MV-4-11 (cell line): ENCODE measurements at regions not wholly inside any gene's neighbourhood (a gene's known extent, or its start where the extent isn't known, plus 50 kb on each side); places are given as distances from the start of the nearest gene placed in this dataset.

ENCODE experiments used
- DNase-seq: peaks from one replicate; lab custom pipeline; 2025; lab: John Stamatoyannopoulos, UW

DNA sequence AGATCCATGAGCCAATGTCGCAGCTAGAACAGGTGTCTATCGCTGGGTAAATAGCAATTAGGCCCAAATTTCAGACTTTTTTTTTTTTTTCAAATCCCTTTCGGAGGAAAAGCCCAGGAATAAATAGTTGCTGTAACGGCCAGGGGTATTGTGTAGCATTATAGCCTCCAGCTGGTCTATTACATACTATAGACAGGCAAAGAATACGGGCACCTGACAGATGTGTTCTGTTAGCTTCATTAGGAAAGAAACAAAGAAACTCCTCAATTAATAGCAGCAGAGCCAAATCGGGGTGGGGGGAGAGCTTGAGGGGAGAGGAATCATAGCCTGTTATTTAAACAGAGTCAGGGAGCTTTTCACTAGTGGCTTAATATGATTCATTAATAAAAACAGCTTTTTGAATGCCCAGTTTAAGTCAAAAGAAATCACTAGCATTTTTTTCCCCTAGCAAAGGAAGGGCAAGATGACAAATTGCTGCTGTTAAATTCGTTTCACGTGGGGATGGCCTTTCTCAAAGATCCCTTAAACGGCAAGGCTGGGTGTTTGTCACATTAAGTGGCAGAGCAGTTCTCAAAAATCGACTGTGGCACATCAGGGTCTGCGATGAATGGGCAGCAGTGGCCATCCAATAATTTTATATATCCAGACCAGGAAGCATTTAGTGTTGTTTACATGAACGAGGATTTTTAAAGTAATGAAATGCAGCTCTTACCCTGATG is 139.4 kb downstream of the ID4 start:
- DNase-seq, result no peak

DNA sequence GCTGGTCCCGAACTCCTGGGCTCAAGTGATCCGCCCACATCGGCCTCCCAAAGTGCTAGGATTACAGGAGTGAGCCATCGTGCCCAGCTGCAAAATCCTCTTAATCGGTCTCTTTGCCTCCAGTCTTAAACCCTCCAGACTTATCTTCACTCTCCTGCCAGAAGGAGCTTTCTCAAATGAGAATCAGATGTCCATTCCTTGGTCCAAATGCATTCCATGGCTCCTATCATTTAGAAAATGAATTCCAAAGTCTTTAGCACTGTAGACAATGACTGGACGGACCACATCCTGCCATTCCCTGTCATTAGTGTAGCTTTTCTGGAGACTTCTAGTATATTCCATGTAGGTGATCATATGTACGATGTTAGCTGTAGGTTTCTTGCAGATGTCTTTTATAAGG is 141.9 kb downstream of the ID4 start:
- no peak for DNase-seq

DNA sequence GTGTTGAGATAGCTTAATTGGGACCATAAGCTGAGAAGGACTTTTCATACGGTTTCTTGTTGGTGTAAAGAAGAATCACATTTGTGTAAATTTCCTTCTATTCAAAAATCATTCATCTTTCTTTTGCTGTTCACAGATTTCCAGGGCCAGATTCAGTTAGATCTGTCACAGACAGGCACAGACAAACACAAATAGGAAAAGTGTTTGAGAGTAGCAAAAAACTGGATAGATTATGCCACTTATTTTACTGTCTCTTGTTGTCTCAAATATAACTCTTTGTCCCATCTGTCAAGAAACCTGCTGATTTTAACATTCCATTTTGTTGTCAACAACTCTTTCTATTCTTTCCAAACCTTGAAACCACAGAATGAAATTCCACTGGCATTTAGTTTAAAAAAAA is 142.8 kb downstream of the ID4 start:
- DNase-seq, result no peak

DNA sequence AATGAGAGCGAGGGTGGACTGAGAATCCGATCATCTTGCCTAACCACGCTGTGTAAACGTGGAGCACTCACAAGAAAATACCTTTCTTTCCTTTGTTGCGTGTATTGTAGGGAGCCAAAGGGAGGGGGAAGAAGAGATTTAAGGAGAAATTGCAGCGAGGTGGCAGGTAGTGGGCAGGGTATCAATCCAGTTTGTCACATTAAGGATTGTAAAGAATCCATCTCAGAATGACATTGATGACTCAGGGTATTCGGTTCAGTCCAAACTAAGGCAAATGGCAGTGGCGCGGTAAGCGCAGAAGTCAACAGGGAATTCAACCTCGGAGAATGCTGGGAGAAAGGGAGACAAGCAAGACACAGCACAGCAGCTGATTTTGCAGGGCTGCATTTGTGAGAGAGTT is 146.2 kb downstream of the ID4 start:
- no peak for DNase-seq

DNA sequence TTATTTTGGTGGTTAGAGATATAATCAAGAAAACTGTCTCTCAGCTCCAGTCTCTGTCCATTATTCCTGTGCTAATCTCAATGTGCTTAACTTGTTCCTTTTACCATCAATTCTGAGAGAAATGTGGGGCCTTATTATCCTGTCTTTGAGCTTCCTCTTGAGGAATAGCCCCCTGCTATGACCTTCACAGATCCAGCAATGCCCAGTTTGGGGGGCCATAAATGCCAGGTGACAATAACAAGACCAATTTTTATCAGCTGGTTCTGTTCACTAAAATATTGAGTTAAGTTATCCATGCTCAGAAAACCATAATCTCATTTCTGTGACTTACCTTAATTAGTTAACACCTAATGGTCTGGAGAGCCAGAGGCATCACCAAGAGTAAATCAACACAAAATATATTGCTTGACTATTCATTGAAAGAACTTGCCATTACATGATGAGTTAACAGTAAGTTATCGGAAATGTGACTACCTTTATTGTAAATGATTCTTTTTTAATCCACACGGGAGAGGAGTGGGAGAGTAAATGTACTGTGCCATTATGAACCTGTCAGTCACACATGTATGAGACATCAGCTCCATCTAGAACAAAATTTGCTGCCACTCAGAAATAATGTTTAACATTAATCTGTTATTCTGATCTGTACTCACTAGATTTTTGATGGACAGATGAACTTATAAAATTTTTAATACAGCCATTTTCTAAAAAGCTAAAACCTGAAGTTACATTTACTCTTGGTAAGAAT is 149.7 kb downstream of the ID4 start:
- no peak for DNase-seq

DNA sequence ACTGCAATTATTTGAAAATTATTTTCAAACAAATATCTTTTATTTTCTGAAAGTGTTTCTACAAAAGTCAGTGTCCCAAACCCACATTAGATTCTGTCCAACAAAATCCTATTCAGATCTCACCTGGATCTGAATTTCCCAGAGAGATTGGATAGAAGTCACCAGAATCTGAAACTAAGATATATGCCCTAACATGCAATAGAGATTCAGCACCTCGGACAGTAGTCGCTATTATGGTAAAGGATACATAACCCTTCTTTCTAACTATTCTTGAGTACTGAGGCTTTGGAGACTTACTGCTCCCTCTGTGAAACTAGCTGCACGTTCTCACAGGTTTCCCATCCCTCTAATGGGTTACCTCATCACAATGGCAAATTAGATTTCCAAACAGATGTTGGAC is 151.4 kb downstream of the ID4 start:
- DNase-seq, result no peak

DNA sequence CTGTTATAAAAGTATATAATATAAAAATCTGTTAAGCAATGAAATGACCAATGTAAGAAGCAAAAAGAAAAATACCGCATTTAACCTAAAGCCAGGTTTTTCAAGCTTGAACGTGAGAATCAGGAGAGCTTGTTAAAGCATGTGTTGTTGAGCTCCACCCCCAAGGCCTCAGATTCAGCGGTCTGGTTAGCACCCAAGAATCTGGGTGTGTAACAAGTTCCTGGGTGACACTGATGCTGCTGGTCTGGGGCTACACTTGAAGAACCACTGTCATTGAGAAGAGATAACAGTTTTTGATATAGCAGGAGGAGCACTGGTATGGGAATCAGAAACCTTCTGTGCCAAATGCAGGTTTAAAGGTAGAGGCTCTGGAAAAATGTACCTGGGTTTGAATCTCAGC is 154.0 kb downstream of the ID4 start:
- DNase-seq, result no peak

DNA sequence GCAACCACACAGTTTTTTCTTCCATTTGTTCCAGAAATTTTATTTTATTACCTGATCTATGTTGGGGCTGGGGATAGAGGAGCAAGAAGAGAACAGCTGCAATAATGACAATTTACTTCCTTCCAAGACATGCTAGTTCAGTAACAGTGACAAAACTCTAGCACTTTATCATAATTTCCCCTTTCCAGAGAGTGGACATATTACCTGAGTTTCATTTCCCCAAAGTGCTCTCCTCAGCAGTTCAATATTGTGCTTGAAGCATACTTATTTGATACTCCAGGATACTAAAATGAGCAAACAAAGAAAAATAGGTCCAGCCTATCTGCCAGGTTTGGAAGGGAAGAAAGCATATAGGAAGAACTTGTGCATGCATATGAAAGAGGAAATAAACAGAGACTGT is 157.7 kb downstream of the ID4 start:
- peak; percentile 3 for DNase-seq

DNA sequence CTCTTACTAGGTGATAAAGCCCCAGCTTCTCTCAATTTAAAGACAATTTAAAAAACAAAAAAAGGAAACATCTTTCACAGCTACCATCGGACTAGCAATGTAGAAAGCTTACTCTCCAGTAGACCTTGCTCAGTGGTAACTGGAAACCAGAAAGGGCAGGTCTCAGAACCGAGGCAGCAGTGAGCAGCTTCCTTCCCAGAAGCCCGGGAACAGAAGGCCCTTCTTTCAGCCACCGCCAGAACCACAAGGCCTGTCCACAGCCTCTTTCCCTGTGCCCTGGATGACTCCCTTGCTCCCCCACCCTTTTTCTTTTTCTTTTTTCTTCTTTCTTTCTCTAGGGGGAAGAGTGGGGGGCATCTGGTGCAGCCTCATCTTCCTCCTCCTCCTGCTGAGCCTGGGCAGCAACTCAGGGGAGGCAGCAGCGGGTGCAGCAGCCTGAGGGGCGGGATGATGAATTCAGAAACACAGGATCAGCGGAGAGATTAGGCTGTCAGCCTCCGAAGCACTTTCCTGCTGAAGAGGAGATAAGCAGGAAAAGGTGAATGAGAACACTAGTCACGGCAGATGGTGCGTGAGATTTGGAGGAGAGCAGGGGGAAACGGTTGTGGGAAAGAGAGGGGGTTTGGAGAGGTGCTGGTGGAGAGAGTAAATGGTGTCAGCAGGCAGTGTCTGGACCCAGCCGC is 158.5 kb downstream of the ID4 start:
- DNase-seq, result no peak

DNA sequence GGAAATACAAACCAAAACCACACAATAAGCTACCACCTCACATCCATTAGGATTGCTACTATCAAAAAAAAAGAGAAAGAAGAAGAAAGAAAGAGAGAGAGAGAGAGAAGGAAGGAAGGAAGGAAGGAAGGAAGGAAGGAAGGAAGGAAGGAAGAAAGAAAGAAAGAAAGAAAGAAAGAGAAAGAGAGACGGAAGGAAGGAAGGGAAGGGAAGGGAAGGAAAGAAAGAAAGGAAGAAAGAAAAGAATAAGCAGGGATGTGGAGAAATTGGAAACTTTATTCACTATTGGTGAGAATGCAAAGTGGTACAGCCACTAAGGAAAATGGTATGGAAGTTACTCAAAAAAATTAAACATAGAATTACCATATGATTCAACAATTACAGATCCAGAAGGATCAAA is 159.9 kb downstream of the ID4 start:
- DNase-seq, result no peak

DNA sequence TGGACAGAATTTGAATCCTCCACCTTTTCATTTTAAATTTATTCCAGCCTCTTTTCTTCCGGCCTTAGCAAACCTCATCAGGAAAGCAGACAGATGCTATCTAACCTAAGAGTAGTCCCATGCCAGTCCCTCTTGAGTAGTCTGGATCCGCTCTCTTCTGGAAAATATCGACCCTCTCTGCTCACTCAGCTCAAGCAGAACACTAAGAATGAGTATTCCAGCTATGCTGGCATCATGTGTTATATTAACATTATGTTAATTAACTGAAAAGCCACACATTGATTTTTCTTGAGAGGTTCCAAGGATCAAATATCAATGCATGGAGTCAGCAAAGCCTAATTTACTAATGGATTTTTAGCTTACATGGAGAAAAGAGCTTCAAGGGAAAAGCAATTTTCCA is 161.4 kb downstream of the ID4 start:
- DNase-seq, result no peak

DNA sequence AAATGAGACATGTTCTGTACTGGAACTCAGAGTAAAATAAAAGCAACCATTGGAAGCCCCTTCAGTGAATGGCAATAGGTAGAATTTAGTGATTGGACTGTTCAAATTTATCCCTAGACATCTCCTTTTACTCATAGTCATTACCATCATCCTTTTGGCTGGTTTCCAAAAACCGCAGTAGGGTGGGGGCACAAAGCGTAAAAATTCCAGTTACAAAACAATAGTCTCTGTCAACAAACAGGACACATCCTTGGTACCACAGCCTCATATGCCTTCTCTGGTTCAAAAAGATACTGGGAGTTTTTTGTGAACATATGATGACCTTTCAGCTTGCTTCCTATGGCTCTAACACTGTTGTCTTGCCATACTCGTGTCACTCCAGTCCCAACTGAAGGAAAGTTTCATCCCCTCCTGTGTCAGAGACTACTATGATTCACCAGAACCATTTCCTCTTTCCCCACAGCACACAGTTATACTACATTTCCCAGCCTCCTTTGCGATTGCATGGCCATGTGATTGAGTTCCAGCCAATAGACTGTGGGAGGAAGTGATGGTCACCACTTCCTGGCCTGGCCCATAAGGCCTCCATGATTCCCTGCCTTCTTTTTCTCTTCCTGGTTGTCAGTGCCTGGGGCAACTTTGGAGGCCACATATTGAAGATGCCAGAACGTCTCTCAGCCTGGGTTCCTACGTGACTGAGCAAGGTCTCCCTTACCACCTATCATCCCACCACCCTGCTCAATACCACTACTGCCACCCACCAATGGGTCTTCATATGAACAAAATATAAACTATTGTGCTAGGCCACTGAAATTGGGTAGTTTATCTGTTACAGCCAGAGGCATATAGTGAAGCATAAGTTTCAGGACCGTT is 162.4 kb downstream of the ID4 start:
- DNase-seq, result peak; percentile 98

DNA sequence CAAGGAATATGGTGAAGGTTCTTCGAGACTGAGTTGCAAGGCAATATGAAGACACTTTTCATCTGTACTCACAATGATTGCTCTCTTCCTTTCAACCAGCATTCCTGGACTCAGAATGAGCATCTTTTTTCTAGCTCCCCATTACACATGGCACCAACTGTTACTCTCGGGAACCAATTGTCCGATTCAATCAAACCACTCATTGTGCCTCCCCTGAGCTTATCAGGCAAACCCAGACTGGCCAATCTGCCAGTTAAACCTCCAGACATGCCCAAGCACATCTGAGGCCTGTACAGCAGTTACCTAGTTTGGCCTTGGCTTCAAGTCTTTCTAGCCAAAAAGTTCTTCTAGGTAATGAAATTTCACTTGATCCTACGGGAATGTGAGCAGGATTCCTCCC is 164.1 kb downstream of the ID4 start:
- no peak for DNase-seq

DNA sequence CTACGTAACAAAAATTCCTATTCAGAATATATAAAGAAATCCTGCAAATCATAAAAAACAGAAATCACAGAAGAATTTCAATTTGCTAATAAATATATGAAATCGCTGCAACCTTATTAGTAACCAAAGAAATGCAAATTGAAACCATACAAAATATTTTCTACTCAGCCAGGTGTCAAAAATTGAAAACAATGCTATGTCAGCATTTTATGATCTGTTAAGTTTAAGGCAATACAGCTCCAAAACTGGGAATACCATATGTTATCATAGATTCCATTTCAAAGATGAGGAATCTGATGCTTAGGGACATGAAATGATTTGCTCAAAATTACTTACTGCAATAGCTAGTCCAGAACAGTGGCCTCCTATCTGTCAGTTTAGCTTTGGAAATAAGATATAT is 168.9 kb downstream of the ID4 start:
- no peak for DNase-seq

DNA sequence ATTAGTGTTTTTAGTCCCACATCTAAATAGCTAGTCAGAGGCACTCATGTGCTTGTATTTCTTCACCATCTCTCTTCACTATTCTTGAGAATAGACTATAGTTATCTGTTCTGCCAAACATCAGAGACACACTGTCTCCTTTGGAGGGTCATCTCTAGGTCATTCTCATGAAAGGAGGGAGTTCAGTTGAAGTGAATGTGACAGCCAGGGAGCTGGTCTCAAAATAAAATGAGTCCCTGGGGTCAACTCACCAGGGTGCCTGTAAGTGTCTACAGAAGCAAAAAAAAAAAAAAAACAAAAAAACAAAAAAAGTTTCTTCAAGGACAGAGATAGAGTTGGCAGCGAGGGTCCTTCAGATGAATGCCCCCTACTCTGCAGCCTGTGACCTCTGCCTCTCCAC is 171.0 kb downstream of the ID4 start:
- no peak for DNase-seq

DNA sequence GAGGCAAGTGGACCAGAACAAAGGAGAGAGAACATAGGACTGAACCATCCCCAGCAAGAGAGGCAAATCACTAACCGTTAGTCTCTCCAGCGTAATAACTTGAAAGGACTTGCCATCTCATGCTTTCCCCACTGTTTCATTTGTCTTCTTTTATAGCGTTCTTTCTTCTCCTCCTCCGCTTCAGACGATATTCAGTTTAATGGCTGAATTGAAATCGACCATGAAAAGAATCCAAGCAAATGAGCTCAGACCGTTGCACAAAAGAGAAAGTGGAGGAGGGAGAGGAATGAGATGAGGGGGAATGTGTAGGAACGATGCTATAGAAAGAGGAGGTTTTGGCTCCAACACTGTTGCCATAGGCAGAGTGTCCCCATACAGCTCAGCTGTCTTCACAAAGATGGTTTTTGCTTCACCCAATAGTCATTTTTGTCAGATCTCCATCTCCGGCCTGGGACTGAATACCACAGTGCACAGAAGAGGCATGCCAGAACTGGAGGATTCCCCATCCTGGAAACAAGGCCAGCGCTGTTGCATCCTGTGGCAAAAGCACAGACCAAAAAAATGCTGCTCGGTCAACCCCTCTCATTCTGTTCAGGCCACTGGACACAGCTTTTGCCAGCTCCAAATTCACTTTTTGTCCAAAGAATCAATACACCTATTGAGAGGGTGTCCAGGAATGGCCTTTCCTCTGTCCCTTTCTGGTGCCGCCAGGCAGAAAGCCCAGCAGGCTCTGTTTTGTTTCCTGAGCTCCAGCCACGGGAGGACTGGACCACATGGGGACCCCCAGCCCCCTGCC is 176.1 kb downstream of the ID4 start:
- DNase-seq, result no peak

DNA sequence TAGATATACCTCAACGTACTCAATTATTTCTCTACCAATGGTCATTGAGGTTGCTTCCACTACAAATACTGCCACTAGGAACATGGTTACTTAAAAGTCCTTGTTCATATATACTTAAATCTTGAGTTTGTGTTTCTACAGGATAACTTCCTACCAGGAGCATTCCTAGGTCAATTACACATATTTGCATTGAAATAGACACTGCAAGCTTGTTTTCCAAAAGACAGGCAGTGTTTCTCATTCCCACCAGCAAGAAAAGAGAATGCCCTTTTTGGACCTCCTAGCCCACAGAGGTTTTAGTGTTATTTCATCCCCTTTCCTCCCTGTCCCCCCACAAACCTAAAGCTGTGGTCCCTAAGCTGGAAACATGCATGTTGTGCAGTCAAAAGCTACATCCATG is 177.3 kb downstream of the ID4 start:
- no peak for DNase-seq

DNA sequence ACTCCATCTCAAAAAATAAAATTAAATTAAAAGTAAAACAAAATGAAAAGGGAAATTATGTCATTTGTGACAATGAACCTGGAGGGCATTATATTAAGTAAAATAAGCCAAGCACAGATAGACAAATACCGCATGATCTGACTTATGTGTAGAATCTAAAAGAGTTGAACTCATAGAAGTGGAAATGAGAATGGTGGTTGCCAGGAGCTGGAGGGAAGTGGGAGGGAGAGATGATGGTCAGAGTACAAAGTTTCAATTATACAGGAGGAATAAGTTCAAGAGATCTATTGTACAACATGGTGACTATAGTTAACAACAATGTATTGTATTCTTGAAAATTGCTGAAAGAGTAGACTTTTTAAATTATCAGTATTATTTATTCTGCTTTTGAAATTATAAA is 183.4 kb downstream of the ID4 start:
- no peak for DNase-seq

DNA sequence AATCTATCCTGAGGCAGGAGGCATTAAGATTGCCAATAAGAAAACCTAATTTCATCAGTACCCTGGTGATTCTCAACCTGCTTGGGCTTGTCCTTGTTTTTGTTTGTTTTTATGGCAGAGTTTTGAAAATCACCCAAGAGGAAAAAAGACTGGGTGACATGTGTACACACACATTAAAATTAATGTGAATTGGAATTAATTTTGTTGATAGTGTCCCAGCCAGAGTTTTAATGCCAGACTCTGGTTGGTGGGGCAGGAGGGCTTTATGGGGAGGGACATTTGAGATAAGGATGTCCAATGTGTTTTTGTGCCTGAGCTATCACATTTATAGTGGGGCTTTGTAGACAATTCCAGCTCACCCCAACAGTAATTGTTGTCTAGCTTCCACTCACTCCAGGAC is 184.6 kb downstream of the ID4 start:
- DNase-seq, result no peak

DNA sequence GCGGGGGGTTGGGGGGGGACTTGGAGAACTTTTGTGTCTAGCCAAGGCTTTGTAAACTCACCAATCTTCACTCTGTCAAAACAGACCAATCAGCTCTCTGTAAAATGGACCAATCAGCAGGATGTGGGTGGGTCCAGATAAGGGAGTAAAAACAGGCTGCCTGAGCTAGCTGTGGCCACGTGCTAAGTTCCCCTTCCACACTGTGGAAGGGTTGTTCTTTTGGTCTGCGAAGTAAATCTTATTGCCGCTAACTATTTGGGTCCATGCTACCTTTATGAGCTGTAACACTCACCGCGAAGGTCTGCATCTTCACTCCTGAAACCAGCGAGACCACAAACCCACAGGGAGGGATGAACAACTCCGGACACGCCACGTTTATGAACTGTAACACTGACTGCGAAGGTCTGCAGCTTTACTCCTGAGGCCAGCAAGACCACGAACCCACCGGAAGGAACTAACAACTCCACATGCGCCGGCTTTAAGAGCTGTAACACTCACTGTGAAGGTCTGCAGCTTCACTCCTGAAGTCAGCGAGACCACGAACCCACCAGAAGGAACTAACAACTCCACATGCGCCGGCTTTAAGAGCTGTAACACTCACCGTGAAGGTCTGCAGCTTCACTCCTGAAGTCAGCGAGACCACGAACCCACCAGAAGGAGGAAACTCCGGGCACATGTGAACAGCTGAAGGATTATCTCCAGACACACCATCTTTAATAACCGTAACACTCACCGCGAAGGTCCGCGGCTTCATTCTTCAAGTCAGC is 186.6 kb downstream of the ID4 start:
- DNase-seq, result peak; percentile 58

DNA sequence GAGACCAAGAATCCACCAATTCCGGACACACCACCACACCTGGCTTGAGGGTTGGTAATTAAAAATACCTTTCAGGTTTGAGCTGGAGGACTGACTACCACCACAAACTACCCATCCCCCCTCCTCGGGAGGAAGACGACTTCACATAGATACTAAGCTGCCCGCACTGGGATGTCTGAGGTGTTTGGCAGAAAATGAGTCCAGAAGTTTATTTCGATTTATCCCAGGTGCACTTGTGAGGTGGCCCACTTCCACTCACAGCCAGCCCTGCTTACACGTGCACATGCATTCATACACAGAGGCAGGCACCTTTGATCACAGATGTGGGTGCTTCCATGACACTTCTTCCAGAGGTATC is 187.1 kb downstream of the ID4 start:
- DNase-seq, result no peak
